NCI-H1092 (cell line): ENCODE measurements at regions not wholly inside any gene's neighbourhood (a gene's known extent, or its start where the extent isn't known, plus 50 kb on each side); places are given as distances from the start of the nearest gene placed in this dataset.

Experiments
- DNase-seq: peaks from one replicate; lab custom pipeline; 2025; lab: John Stamatoyannopoulos, UW

GRCh38 chr11:86119077-86119476 is 50.2 kb upstream of the PICALM start:
- no peak for DNase-seq
